ENCODE measurements at regions not wholly inside any gene's neighbourhood (a gene's known extent, or its start where the extent isn't known, plus 50 kb on each side); places are given as distances from the start of the nearest gene placed in this dataset.

GRCh38 chr6:19059102-19059501 is 672.0 kb downstream of the RNF144B start:
- no peaks in the 10 kb centered on the region for H3K36me3 Mint-ChIP-seq (ENCODE audit: low read depth)
- no peak overlapping the region for H3K27ac Mint-ChIP-seq
- peaks cover 17% of the 10 kb centered on the region for H3K9me3 Mint-ChIP-seq
- H3K4me1 Mint-ChIP-seq, result no peaks in the 10 kb centered on the region
- no peak overlapping the region for H3K4me3 Mint-ChIP-seq
- H3K27me3 Mint-ChIP-seq, result no peaks in the 10 kb centered on the region
- ATAC-seq (replicated peaks), result no peak

GRCh38 chr6:19067165-19067564 is 680.0 kb downstream of the RNF144B start:
- peaks cover 18% of the 10 kb centered on the region for H3K9me3 Mint-ChIP-seq
- no peaks in the 10 kb centered on the region for H3K36me3 Mint-ChIP-seq (ENCODE audit: low read depth)
- ATAC-seq (replicated peaks), result no peak
- no peaks in the 10 kb centered on the region for H3K4me1 Mint-ChIP-seq
- H3K27ac Mint-ChIP-seq, result no peak overlapping the region
- no peak overlapping the region for H3K4me3 Mint-ChIP-seq
- no peaks in the 10 kb centered on the region for H3K27me3 Mint-ChIP-seq

GRCh38 chr6:19070520-19070919 is 683.4 kb downstream of the RNF144B start:
- Mint-ChIP-seq H3K27me3 (no peaks in the 10 kb centered on the region), H3K4me1 (no peaks in the 10 kb centered on the region), H3K27ac (no peak overlapping the region), H3K4me3 (no peak overlapping the region), H3K36me3 (ENCODE audit: low read depth) (no peaks in the 10 kb centered on the region), H3K9me3 (peaks cover 33% of the 10 kb centered on the region)
- no peak for ATAC-seq (replicated peaks)

GRCh38 chr6:19083801-19084200 is 696.7 kb downstream of the RNF144B start:
- no peak for ATAC-seq (replicated peaks)
- Mint-ChIP-seq H3K4me3 (no peak overlapping the region), H3K27ac (no peak overlapping the region)

GRCh38 chr6:19086480-19086879 is 699.3 kb downstream of the RNF144B start:
- Mint-ChIP-seq H3K27me3 (no peaks in the 10 kb centered on the region), H3K9me3 (peaks cover 11% of the 10 kb centered on the region), H3K4me3 (no peak overlapping the region), H3K36me3 (ENCODE audit: low read depth) (no peaks in the 10 kb centered on the region), H3K4me1 (no peaks in the 10 kb centered on the region), H3K27ac (no peak overlapping the region)
- no peak for ATAC-seq (replicated peaks)

More at GRCh38 chr6:19083801-19084200, 696.7 kb downstream of the RNF144B start:
- H3K27me3 Mint-ChIP-seq, result no peaks in the 10 kb centered on the region
- peaks cover 12% of the 10 kb centered on the region for H3K9me3 Mint-ChIP-seq
- H3K36me3 Mint-ChIP-seq (ENCODE audit: low read depth), result no peaks in the 10 kb centered on the region
- no peaks in the 10 kb centered on the region for H3K4me1 Mint-ChIP-seq

- no peaks in the 10 kb centered on the region for H3K36me3 Mint-ChIP-seq (ENCODE audit: low read depth)
- no peak overlapping the region for H3K27ac Mint-ChIP-seq
- ATAC-seq (replicated peaks), result no peak
- H3K4me3 Mint-ChIP-seq, result no peak overlapping the region
- no peaks in the 10 kb centered on the region for H3K4me1 Mint-ChIP-seq
- no peaks in the 10 kb centered on the region for H3K27me3 Mint-ChIP-seq
- peaks cover 11% of the 10 kb centered on the region for H3K9me3 Mint-ChIP-seq
These were observed 700.1 kb downstream of the RNF144B start for GRCh38 chr6:19087296-19087695.

GRCh38 chr6:19087897-19088296 is 700.7 kb downstream of the RNF144B start:
- no peaks in the 10 kb centered on the region for H3K4me1 Mint-ChIP-seq
- no peaks in the 10 kb centered on the region for H3K27me3 Mint-ChIP-seq
- no peak for ATAC-seq (replicated peaks)
- no peaks in the 10 kb centered on the region for H3K36me3 Mint-ChIP-seq (ENCODE audit: low read depth)
- H3K9me3 Mint-ChIP-seq, result peaks cover 11% of the 10 kb centered on the region
- H3K4me3 Mint-ChIP-seq, result no peak overlapping the region
- no peak overlapping the region for H3K27ac Mint-ChIP-seq

GRCh38 chr6:19100752-19101151 is 713.6 kb downstream of the RNF144B start:
- Mint-ChIP-seq H3K9me3 (peaks cover 7% of the 10 kb centered on the region), H3K36me3 (ENCODE audit: low read depth) (no peaks in the 10 kb centered on the region)
- no peak for ATAC-seq (replicated peaks)

GRCh38 chr6:19102936-19103335 is 715.8 kb downstream of the RNF144B start:
- H3K9me3 Mint-ChIP-seq, result peaks cover 13% of the 10 kb centered on the region
- H3K27ac Mint-ChIP-seq, result no peak overlapping the region
- no peaks in the 10 kb centered on the region for H3K27me3 Mint-ChIP-seq
- no peaks in the 10 kb centered on the region for H3K4me1 Mint-ChIP-seq
- no peaks in the 10 kb centered on the region for H3K36me3 Mint-ChIP-seq (ENCODE audit: low read depth)
- no peak for ATAC-seq (replicated peaks)
- no peak overlapping the region for H3K4me3 Mint-ChIP-seq

More at GRCh38 chr6:19100752-19101151, 713.6 kb downstream of the RNF144B start:
- H3K27ac Mint-ChIP-seq, result no peak overlapping the region
- no peaks in the 10 kb centered on the region for H3K4me1 Mint-ChIP-seq
- H3K4me3 Mint-ChIP-seq, result no peak overlapping the region
- H3K27me3 Mint-ChIP-seq, result no peaks in the 10 kb centered on the region

GRCh38 chr6:19107468-19107867 is 720.3 kb downstream of the RNF144B start:
- no peaks in the 10 kb centered on the region for H3K27me3 Mint-ChIP-seq
- H3K9me3 Mint-ChIP-seq, result peaks cover 24% of the 10 kb centered on the region

GRCh38 chr6:19121521-19121920 is 715.6 kb upstream of the ID4 start:
- no peak overlapping the region for H3K27ac Mint-ChIP-seq
- no peak for ATAC-seq (replicated peaks)
- H3K4me3 Mint-ChIP-seq, result no peak overlapping the region
- no peaks in the 10 kb centered on the region for H3K27me3 Mint-ChIP-seq
- no peaks in the 10 kb centered on the region for H3K36me3 Mint-ChIP-seq (ENCODE audit: low read depth)
- no peaks in the 10 kb centered on the region for H3K4me1 Mint-ChIP-seq
- H3K9me3 Mint-ChIP-seq, result peaks cover 7% of the 10 kb centered on the region

More at GRCh38 chr6:19107468-19107867, 720.3 kb downstream of the RNF144B start:
- ATAC-seq (replicated peaks), result no peak
- H3K27ac Mint-ChIP-seq, result no peak overlapping the region
- no peak overlapping the region for H3K4me3 Mint-ChIP-seq
- H3K4me1 Mint-ChIP-seq, result no peaks in the 10 kb centered on the region
- no peaks in the 10 kb centered on the region for H3K36me3 Mint-ChIP-seq (ENCODE audit: low read depth)

GRCh38 chr6:19127081-19127480 is 710.1 kb upstream of the ID4 start:
- Mint-ChIP-seq H3K9me3 (peaks cover 8% of the 10 kb centered on the region), H3K4me1 (no peaks in the 10 kb centered on the region), H3K36me3 (ENCODE audit: low read depth) (no peaks in the 10 kb centered on the region), H3K4me3 (no peak overlapping the region), H3K27me3 (no peaks in the 10 kb centered on the region), H3K27ac (no peak overlapping the region)
- ATAC-seq (replicated peaks), result no peak

GRCh38 chr6:19128701-19129100 is 708.5 kb upstream of the ID4 start:
- no peak for ATAC-seq (replicated peaks)
- Mint-ChIP-seq H3K4me3 (no peak overlapping the region), H3K4me1 (no peaks in the 10 kb centered on the region), H3K36me3 (ENCODE audit: low read depth) (no peaks in the 10 kb centered on the region), H3K27ac (no peak overlapping the region), H3K27me3 (no peaks in the 10 kb centered on the region), H3K9me3 (peaks cover 11% of the 10 kb centered on the region)

- ATAC-seq (replicated peaks), result no peak
These were observed 701.5 kb upstream of the ID4 start for GRCh38 chr6:19135706-19136105.

GRCh38 chr6:19137505-19137904 is 699.7 kb upstream of the ID4 start:
- Mint-ChIP-seq H3K4me3 (no peak overlapping the region), H3K9me3 (peaks cover 20% of the 10 kb centered on the region), H3K27me3 (no peaks in the 10 kb centered on the region), H3K4me1 (no peaks in the 10 kb centered on the region), H3K36me3 (ENCODE audit: low read depth) (no peaks in the 10 kb centered on the region), H3K27ac (no peak overlapping the region)
- no peak for ATAC-seq (replicated peaks)

More at GRCh38 chr6:19135706-19136105, 701.5 kb upstream of the ID4 start:
- H3K36me3 Mint-ChIP-seq (ENCODE audit: low read depth), result no peaks in the 10 kb centered on the region
- no peaks in the 10 kb centered on the region for H3K27me3 Mint-ChIP-seq
- peaks cover 20% of the 10 kb centered on the region for H3K9me3 Mint-ChIP-seq
- H3K27ac Mint-ChIP-seq, result no peak overlapping the region
- no peaks in the 10 kb centered on the region for H3K4me1 Mint-ChIP-seq
- no peak overlapping the region for H3K4me3 Mint-ChIP-seq

- no peaks in the 10 kb centered on the region for H3K36me3 Mint-ChIP-seq (ENCODE audit: low read depth)
- H3K27ac Mint-ChIP-seq, result no peak overlapping the region
- H3K9me3 Mint-ChIP-seq, result peaks cover 18% of the 10 kb centered on the region
- H3K27me3 Mint-ChIP-seq, result no peaks in the 10 kb centered on the region
- no peaks in the 10 kb centered on the region for H3K4me1 Mint-ChIP-seq
- ATAC-seq (replicated peaks), result no peak
- H3K4me3 Mint-ChIP-seq, result no peak overlapping the region
These were observed 694.9 kb upstream of the ID4 start for GRCh38 chr6:19142275-19142674.
